ENCODE measurements at regions not wholly inside any gene's neighbourhood (a gene's known extent, or its start where the extent isn't known, plus 50 kb on each side); places are given as distances from the start of the nearest gene placed in this dataset.

DNA sequence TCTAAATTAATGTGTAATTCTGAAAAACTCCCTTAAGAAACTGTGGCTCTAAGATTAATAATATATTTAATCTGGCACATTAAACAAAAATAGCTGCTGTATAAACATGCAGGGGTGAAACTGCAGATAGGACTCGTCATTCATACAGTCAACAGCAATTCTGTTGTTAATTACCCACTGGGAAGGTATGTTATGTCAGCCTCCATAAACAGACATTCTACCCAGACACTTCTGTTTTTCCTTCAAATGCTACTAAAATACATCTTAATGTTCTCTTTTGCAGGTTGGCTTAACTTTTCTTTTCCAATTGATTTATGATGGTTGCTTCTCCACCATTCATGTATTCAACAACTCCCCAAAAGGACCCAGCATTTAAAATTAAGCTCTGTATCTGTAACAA, 165.6 kb downstream of the SIPA1L2 start:
- TF ChIP-seq YY1 (IDR thresholded peaks at IDR 0.05; ENCODE audit: insufficient read depth, insufficient read length), result no peak
- no peak for TF ChIP-seq SUZ12 (IDR thresholded peaks at IDR 0.05; ENCODE audit: extremely low read depth, insufficient read depth, insufficient read length)
